SK-N-MC (cell line): ENCODE measurements at regions not wholly inside any gene's neighbourhood (a gene's known extent, or its start where the extent isn't known, plus 50 kb on each side); places are given as distances from the start of the nearest gene placed in this dataset.

ENCODE experiments used
- DNase-seq: peaks from one replicate; pipeline ENCODE4 v3.0.0-alpha.2; 2011; ENCODE audit warnings: low read depth, low spot score
- H3K27ac ChIP-seq: fragments of 200-600 bp; sonication (generic); 2 replicates; pipeline ENCODE4 v1.5.1; 2016; ENCODE audit warnings: mixed run types
- H3K36me3 ChIP-seq: fragments of 200-600 bp; sonication (generic); 2 replicates; pipeline ENCODE4 v1.6.1; 2017; ENCODE audit warnings: antibody characterized with exemption, low read length, mixed read lengths; ENCODE audit not compliant: insufficient read depth
- H3K4me3 ChIP-seq: fragments of 200-600 bp; sonication (generic); 2 replicates; pipeline ENCODE4 v1.5.1; 2016
- H3K9ac ChIP-seq: fragments of 200-600 bp; sonication (generic); 2 replicates; pipeline ENCODE4 v1.8.0; 2017; ENCODE audit warnings: mixed run types, mixed read lengths; ENCODE audit not compliant: insufficient read length
- H3K9me3 ChIP-seq: fragments of 200-600 bp; sonication (generic); 2 replicates; pipeline ENCODE4 v1.6.1; 2017; ENCODE audit warnings: low read depth, mild to moderate bottlenecking, antibody characterized with exemption, low read length, moderate library complexity, mixed read lengths
- EZH2 ChIP-seq: fragments of 200-600 bp; sonication (generic); IDR thresholded peaks from one replicate; pipeline ENCODE4 v1.6.1; 2017; ENCODE audit warnings: antibody characterized with exemption
- FOXP2 ChIP-seq: optimal IDR thresholded peaks from 2 replicates; pipeline ENCODE3; 2011; ENCODE audit warnings: mild to moderate bottlenecking, moderate library complexity; ENCODE audit not compliant: insufficient read depth; ENCODE audit errors: extremely low read length, control extremely low read depth
- POLR2AphosphoS5 ChIP-seq: IDR thresholded peaks from 2 replicates; pipeline ENCODE4 v1.6.1; 2012; ENCODE audit warnings: mild to moderate bottlenecking, low read depth, low read length, borderline replicate concordance

DNA sequence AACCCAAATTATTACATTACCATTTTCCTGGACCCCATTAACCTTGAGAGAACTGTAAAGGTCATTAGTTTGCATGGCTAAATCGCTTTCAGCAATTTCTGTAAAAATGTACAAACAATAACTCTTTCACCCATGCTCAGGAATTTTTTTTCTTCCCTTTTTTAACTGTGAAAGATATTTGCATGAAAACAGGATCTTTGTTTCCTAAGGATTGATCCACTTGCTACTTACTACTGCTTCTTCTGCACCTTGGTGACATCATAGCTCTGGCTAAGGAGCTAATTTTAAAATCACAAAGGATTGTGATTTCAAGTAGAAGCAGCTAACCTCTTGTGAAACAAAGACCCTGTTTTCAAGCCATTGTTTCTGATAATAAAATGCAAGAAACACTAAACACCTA, 274.6 kb upstream of the ESRRG start:
- TF ChIP-seq FOXP2 (no peak), POLR2AphosphoS5 (no peak)
- no peak overlapping the region for H3K4me3 ChIP-seq
- H3K27ac ChIP-seq: no peak overlapping the region
- no peak for DNase-seq
- no peaks in the 10 kb centered on the region for H3K9me3 ChIP-seq
- no peaks in the 10 kb centered on the region for H3K36me3 ChIP-seq
- no peak overlapping the region for H3K9ac ChIP-seq

DNA sequence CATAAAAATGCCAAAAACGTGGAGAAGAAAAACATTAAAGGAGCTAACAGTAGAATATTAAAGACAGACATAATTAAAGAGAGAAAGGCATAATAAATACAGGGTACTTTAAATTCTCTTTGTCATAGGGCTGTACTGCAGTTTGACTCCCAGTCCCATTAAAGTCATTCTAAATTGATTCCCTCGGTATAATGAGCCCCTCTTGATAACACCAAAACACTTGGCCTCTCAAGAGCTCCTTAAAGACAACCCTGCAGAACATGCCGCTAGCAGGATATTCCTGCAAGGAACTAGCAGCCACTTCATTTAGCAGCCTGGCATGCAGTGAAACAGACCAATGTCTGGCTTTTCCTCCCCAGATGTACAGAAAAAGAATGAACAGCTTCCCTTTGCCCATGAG, 273.8 kb upstream of the ESRRG start:
- H3K27ac ChIP-seq: no peak overlapping the region
- H3K9ac ChIP-seq: no peak overlapping the region
- TF ChIP-seq FOXP2 (no peak), EZH2 (no peak)
- H3K36me3 ChIP-seq: no peaks in the 10 kb centered on the region
- no peak overlapping the region for H3K4me3 ChIP-seq
- no peaks in the 10 kb centered on the region for H3K9me3 ChIP-seq
- no peak for DNase-seq

DNA sequence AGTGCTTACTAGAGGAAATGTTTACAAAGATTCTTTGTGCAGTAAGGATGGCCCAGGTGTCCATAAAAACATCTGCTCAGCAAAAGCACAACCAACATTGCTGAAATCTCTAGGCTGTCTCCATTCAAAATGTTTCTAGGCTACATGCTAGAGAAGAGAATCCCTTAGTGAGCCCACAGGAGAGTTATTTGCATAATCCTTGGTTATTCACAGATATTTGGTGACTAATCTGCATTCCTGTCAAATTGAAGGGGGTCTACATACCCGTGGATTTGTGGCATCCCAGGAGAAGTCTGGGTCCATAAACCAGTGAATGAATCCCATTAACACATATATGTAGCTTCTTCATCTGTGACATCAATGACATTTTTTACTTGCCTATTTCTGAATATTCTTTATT, 261.3 kb upstream of the ESRRG start:
- no peak overlapping the region for H3K9ac ChIP-seq
- no peak overlapping the region for H3K27ac ChIP-seq
- no peaks in the 10 kb centered on the region for H3K9me3 ChIP-seq
- H3K4me3 ChIP-seq: no peak overlapping the region
- DNase-seq: no peak
- TF ChIP-seq EZH2 (no peak), FOXP2 (no peak), POLR2AphosphoS5 (no peak)
- H3K36me3 ChIP-seq: no peaks in the 10 kb centered on the region

DNA sequence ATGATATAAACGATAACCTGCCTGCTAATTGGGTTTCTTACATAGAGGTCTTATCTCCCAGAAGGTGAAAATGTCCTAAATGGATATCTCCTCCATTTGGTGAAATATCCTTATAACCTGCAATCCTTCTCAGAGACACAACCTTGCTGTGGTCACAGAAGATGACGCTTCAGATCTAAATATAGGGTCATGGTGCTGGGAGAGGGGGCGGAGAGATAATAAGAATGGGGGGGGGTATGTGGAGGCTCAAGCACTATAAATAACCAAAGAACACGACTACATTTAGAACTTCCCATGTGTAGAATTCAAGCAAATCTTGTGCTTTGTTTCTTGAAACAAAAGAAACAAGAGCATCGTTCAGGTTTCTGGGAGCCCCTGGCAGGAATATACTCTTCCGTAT, 260.6 kb upstream of the ESRRG start:
- no peak for DNase-seq
- H3K36me3 ChIP-seq: no peaks in the 10 kb centered on the region
- no peak overlapping the region for H3K27ac ChIP-seq
- TF ChIP-seq FOXP2 (no peak), POLR2AphosphoS5 (no peak), EZH2 (no peak)
- no peak overlapping the region for H3K4me3 ChIP-seq
- H3K9me3 ChIP-seq: no peaks in the 10 kb centered on the region
- no peak overlapping the region for H3K9ac ChIP-seq

DNA sequence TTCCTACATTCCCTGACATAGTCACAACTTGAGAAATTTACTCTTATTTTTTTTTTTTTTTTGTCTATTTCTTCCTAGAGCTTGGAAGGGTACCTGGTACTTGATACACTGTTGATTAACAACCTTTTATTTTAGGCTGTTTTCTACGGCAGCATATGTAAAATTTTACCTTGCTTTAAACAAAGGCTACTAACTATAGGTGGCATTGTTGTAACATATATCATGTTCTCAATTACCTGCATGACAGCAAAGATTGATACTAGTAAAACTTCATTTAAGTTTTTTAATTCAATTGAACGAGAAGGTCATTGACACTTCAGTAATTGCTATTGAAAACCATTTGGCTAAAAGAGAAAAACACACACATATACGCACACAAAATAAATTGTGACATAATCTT, 238.3 kb upstream of the ESRRG start:
- no peak for DNase-seq
- TF ChIP-seq FOXP2 (no peak), EZH2 (no peak), POLR2AphosphoS5 (no peak)

DNA sequence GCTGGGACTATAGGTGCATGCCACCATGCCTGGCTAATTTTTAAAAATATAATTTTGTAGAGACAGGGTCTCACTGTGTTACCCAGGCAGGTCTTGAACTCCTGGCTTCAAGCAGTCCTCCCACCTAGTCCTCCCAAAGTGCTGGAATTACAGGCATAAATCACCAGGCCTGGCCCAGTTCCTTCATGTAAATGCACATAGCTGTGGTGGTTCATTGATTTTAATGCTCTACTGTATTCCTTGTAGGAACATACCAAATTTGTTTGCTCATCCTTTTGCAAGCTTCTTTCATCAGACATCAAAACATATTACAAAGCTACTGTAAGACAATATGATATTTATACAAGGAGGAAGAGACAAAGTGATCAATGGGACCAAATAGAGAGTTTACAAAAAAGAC, 237.5 kb upstream of the ESRRG start:
- H3K27ac ChIP-seq: no peak overlapping the region
- H3K4me3 ChIP-seq: no peak overlapping the region
- H3K9ac ChIP-seq: no peak overlapping the region
- TF ChIP-seq FOXP2 (no peak), EZH2 (no peak), POLR2AphosphoS5 (no peak)
- no peak for DNase-seq
- H3K9me3 ChIP-seq: no peaks in the 10 kb centered on the region
- no peaks in the 10 kb centered on the region for H3K36me3 ChIP-seq

More for the DNA sequence above, 238.3 kb upstream of the ESRRG start:
- Histone ChIP-seq H3K9ac (no peak overlapping the region), H3K9me3 (no peaks in the 10 kb centered on the region), H3K36me3 (no peaks in the 10 kb centered on the region), H3K27ac (no peak overlapping the region), H3K4me3 (no peak overlapping the region)

DNA sequence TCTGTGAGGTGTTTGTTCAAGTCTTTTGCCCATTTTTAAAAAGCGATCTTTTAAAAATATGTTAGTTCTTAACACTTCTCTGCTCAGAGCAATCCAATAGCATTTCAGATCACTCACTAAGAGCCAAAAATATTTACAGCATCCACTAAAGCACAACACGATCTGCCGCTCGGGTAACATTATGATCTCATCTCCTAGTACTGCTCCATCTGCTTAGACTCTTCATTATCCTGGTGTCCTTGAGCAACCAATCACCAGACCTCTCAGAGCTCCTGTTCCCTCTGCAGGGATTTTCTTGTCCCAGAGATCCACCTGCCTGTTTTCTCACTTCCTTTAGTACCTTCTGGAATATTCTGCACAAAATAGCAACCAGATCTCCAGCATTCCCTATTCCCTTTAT, 235.3 kb upstream of the ESRRG start:
- H3K4me3 ChIP-seq: no peak overlapping the region
- H3K9me3 ChIP-seq: no peaks in the 10 kb centered on the region
- no peak overlapping the region for H3K27ac ChIP-seq
- TF ChIP-seq POLR2AphosphoS5 (no peak), FOXP2 (no peak), EZH2 (no peak)
- no peak for DNase-seq
- no peak overlapping the region for H3K9ac ChIP-seq
- no peaks in the 10 kb centered on the region for H3K36me3 ChIP-seq

DNA sequence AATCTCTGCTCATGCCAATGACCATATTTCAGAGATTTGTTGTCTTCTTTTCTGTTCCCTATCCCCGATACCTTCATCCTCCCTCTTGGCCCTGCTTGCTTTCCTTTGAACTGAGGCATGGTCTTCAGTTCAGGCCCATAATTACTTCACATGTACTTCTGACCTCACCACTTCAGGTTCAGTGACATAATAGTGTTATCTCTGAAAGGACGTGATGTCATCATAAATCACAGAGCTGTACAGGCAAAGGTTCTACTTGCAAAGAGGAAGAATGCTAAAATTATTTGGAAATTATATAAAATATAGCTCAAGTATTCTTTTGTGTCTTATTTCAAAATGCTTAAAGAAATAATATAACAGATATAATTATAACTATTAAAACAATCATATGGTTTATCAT, 230.3 kb upstream of the ESRRG start:
- H3K9me3 ChIP-seq: no peaks in the 10 kb centered on the region

DNA sequence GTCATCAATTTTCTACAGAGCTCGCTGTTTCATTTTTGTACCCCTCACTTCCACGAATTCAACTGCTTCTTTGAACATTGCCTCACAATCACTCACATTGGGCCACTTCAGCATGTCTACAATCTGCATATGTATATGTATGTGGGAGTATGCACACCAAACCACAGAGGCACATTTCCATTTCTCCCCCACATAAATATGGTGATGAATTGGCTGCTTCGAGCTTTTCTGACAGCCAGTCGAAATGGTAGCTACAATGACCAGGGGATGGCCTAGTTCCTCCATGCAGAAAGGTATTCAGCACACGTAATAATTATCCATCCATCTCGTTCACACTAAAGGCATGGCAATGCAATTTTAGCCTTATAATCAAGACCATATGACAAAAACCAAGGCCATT, 229.6 kb upstream of the ESRRG start:
- no peak for TF ChIP-seq FOXP2
- no peak for TF ChIP-seq EZH2
- TF ChIP-seq POLR2AphosphoS5: no peak
- Histone ChIP-seq H3K4me3 (no peak overlapping the region), H3K9me3 (no peaks in the 10 kb centered on the region), H3K27ac (no peak overlapping the region), H3K36me3 (no peaks in the 10 kb centered on the region), H3K9ac (no peak overlapping the region)
- no peak for DNase-seq

More for the DNA sequence above, 230.3 kb upstream of the ESRRG start:
- DNase-seq: no peak
- Histone ChIP-seq H3K9ac (no peak overlapping the region), H3K4me3 (no peak overlapping the region), H3K27ac (no peak overlapping the region), H3K36me3 (no peaks in the 10 kb centered on the region)
- TF ChIP-seq FOXP2 (no peak), POLR2AphosphoS5 (no peak), EZH2 (no peak)

DNA sequence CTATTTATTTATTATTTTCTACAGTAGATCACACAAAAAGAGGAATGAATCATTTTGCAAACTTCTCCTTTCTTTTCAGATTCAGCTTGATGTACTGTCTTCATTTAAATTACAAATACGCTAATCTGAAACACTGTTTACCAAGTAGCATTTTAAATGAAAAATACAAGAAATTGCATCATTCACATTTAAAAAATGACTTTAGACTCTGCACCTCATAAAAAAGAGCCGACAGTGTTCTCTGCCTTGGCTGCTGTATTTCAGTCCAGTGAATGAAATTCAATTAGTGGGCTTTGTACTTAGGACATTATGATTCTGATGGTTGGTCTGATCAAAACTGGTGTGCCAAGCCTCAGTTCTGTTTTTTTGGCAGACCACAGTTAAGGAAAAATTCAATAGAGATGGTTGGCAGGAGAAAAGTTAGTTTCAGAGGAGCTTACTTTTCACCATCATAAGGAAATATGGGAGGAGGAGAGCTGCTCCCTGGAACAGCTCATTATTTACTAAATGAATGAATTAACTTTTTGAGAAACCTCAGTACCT, 222.4 kb upstream of the ESRRG start:
- no peak for TF ChIP-seq POLR2AphosphoS5
- TF ChIP-seq EZH2: no peak
- no peak for TF ChIP-seq FOXP2
- Histone ChIP-seq H3K9me3 (no peaks in the 10 kb centered on the region), H3K9ac (no peak overlapping the region), H3K4me3 (no peak overlapping the region), H3K27ac (no peak overlapping the region), H3K36me3 (no peaks in the 10 kb centered on the region)
- DNase-seq: no peak
